ENCODE measurements at regions not wholly inside any gene's neighbourhood (a gene's known extent, or its start where the extent isn't known, plus 50 kb on each side); places are given as distances from the start of the nearest gene placed in this dataset.
"Not testable (repeated sequence)": the region's sequence is repeated elsewhere in the genome, so short reads cannot be mapped to it uniquely, and the experiment has no call there.

DNA sequence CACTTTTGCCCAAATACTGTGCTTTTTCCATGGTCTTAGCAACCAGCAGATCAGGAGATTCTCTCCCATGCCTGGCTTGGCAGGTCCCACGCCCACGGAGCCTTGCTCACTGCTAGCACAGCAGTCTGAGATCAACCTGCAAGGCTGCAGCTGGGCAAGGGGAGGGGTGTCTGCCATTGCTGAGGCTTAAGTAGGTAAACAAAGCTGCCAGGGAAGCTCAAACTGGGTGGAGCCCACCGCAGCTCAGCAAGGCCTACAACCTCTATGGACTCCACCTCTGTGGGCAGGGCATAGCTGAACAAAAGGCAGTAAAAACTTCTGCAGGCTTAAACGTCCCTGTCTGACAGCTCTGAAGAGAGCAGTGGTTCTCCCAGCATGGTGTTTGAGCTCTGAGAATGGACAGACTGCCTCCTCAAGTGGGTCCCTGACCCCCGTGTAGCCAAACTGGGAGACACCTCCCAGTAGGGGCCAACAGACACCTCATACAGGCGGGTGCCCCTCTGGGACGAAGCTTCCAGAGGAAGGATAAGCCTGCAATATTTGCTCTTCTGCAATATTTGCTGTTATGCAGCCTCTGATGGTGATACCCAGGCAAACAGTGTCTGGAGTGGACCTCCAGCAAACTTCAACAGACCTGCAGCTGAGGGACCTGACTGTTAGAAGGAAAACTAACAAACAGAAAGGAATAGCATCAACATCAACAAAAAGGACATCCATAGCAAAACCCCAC, 132.8 kb upstream of the STARD13 start:
- TF ChIP-seq, protein P1, sequence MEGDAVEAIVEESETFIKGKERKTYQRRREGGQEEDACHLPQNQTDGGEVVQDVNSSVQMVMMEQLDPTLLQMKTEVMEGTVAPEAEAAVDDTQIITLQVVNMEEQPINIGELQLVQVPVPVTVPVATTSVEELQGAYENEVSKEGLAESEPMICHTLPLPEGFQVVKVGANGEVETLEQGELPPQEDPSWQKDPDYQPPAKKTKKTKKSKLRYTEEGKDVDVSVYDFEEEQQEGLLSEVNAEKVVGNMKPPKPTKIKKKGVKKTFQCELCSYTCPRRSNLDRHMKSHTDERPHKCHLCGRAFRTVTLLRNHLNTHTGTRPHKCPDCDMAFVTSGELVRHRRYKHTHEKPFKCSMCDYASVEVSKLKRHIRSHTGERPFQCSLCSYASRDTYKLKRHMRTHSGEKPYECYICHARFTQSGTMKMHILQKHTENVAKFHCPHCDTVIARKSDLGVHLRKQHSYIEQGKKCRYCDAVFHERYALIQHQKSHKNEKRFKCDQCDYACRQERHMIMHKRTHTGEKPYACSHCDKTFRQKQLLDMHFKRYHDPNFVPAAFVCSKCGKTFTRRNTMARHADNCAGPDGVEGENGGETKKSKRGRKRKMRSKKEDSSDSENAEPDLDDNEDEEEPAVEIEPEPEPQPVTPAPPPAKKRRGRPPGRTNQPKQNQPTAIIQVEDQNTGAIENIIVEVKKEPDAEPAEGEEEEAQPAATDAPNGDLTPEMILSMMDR (IDR thresholded peaks at IDR 0.05; ENCODE audit: low read depth, low read length, missing input control) = not testable (repeated sequence)
- not testable (repeated sequence) for TF ChIP-seq HNF4A (conservative IDR thresholded peaks at IDR 0.05); RXRA (IDR thresholded peaks at IDR 0.05); RAD21 (IDR thresholded peaks at IDR 0.05); GABPA (IDR thresholded peaks at IDR 0.05 in 1 of 2, conservative IDR thresholded peaks at IDR 0.05 in 1 of 2)
- TF ChIP-seq, protein P2, sequence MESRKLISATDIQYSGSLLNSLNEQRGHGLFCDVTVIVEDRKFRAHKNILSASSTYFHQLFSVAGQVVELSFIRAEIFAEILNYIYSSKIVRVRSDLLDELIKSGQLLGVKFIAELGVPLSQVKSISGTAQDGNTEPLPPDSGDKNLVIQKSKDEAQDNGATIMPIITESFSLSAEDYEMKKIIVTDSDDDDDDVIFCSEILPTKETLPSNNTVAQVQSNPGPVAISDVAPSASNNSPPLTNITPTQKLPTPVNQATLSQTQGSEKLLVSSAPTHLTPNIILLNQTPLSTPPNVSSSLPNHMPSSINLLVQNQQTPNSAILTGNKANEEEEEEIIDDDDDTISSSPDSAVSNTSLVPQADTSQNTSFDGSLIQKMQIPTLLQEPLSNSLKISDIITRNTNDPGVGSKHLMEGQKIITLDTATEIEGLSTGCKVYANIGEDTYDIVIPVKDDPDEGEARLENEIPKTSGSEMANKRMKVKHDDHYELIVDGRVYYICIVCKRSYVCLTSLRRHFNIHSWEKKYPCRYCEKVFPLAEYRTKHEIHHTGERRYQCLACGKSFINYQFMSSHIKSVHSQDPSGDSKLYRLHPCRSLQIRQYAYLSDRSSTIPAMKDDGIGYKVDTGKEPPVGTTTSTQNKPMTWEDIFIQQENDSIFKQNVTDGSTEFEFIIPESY (IDR thresholded peaks at IDR 0.05) = not testable (repeated sequence)
- TF ChIP-seq, protein P3, sequence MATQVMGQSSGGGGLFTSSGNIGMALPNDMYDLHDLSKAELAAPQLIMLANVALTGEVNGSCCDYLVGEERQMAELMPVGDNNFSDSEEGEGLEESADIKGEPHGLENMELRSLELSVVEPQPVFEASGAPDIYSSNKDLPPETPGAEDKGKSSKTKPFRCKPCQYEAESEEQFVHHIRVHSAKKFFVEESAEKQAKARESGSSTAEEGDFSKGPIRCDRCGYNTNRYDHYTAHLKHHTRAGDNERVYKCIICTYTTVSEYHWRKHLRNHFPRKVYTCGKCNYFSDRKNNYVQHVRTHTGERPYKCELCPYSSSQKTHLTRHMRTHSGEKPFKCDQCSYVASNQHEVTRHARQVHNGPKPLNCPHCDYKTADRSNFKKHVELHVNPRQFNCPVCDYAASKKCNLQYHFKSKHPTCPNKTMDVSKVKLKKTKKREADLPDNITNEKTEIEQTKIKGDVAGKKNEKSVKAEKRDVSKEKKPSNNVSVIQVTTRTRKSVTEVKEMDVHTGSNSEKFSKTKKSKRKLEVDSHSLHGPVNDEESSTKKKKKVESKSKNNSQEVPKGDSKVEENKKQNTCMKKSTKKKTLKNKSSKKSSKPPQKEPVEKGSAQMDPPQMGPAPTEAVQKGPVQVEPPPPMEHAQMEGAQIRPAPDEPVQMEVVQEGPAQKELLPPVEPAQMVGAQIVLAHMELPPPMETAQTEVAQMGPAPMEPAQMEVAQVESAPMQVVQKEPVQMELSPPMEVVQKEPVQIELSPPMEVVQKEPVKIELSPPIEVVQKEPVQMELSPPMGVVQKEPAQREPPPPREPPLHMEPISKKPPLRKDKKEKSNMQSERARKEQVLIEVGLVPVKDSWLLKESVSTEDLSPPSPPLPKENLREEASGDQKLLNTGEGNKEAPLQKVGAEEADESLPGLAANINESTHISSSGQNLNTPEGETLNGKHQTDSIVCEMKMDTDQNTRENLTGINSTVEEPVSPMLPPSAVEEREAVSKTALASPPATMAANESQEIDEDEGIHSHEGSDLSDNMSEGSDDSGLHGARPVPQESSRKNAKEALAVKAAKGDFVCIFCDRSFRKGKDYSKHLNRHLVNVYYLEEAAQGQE (IDR thresholded peaks at IDR 0.05) = not testable (repeated sequence)
